ENCODE measurements at regions not wholly inside any gene's neighbourhood (a gene's known extent, or its start where the extent isn't known, plus 50 kb on each side); places are given as distances from the start of the nearest gene placed in this dataset.

GRCh38 chr10:80861882-80862281 is 324.2 kb downstream of the SH2D4B start:
- TF ChIP-seq CTCF (IDR thresholded peaks at IDR 0.05) (no peak), POLR2A (IDR thresholded peaks at IDR 0.05) (no peak), POLR2AphosphoS5 (IDR thresholded peaks at IDR 0.05) (no peak)

Measured in breast epithelium (tissue), 3 donors.